ENCODE measurements at regions not wholly inside any gene's neighbourhood (a gene's known extent, or its start where the extent isn't known, plus 50 kb on each side); places are given as distances from the start of the nearest gene placed in this dataset.

DNA sequence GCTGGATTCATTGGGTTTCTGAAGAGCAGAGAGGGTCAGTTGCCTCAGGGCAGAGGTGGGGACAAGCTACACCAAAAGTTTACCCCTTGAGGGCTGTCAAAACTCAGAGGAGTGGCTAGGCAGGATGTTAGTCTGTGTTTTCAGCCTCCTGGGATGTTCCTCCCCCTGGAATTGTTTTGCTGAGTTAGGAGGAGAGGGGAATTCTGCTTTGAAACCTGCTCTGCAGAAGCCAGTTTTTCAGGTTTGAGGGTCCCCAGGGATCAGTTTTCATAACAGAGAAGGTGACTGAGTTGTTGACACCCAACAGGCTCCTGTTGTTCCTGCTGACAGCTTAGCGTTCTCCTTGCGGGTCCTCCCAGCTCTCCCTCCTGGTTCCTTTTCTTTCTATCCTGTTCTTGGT is 121.9 kb upstream of the TMTC4 start (continued):
- TF ChIP-seq HDAC2 (IDR thresholded peaks at IDR 0.05; ENCODE audit: borderline replicate concordance in 1 of 2, low read depth in 2 of 2, low read length in 2 of 2), result no peak
- TF ChIP-seq NANOG (IDR thresholded peaks at IDR 0.05; ENCODE audit: insufficient read depth, low read depth, low read length, poor library complexity, severe bottlenecking), result no peak
- TF ChIP-seq YY1 (IDR thresholded peaks at IDR 0.05; ENCODE audit: low read depth, low read length), result no peak
- TF ChIP-seq GTF2F1 (IDR thresholded peaks at IDR 0.05; ENCODE audit: borderline replicate concordance, low read depth, low read length), result no peak
- TF ChIP-seq SIX5 (IDR thresholded peaks at IDR 0.05; ENCODE audit: low read depth, low read length), result no peak
- no peak for TF ChIP-seq POLR2A (IDR thresholded peaks at IDR 0.05; ENCODE audit: control extremely low read depth in 1 of 2, low read depth in 2 of 2, low read length in 2 of 2)
- no peak for TF ChIP-seq PHF8 (conservative IDR thresholded peaks at IDR 0.05; ENCODE audit: low read depth, low read length)
- TF ChIP-seq ATF2 (IDR thresholded peaks at IDR 0.05; ENCODE audit: low read length), result no peak
- no peak for TF ChIP-seq CHD2 (IDR thresholded peaks at IDR 0.05; ENCODE audit: low read length)
- TF ChIP-seq SP1 (IDR thresholded peaks at IDR 0.05; ENCODE audit: low read depth, low read length), result 0 out of 2 replicates have a peak, but pooled peaks have one; percentile 38
- TF ChIP-seq SRF (IDR thresholded peaks at IDR 0.05; ENCODE audit: low read depth, low read length), result no peak
